ENCODE measurements at regions not wholly inside any gene's neighbourhood (a gene's known extent, or its start where the extent isn't known, plus 50 kb on each side); places are given as distances from the start of the nearest gene placed in this dataset.

GRCh38 chr2:192725991-192726390, 531.3 kb upstream of the TMEFF2 start:
- Histone ChIP-seq H3K36me3 (replicated peaks; ENCODE audit: low read depth, low read length) (no peaks in the 10 kb centered on the region), H3K79me2 (ENCODE audit: low read length) (no peaks in the 10 kb centered on the region), H3K27me3 (ENCODE audit: low read depth, low read length) (no peaks in the 10 kb centered on the region), H3K4me3 (ENCODE audit: low read length) (no peak overlapping the region), H3K4me1 (ENCODE audit: low read length) (no peaks in the 10 kb centered on the region), H4K20me1 (ENCODE audit: insufficient read depth, low read length) (no peaks in the 10 kb centered on the region), H3K27ac (ENCODE audit: low read length) (no peak overlapping the region), H3K4me2 (ENCODE audit: low read length) (no peak overlapping the region), H3K9ac (ENCODE audit: low read length) (no peak overlapping the region), H2AFZ (ENCODE audit: low read depth, low read length) (no peak overlapping the region), H3K9me3 (ENCODE audit: insufficient read depth, low read length) (no peaks in the 10 kb centered on the region)
- no peak for TF ChIP-seq EZH2phosphoT487 (IDR thresholded peaks at IDR 0.05; ENCODE audit: low read depth)
- TF ChIP-seq CTCF (IDR thresholded peaks at IDR 0.05; ENCODE audit: low read depth, low read length), result no peak

- no peak overlapping the region for H3K4me2 ChIP-seq (ENCODE audit: low read length)
- H3K27me3 ChIP-seq (ENCODE audit: low read depth, low read length), result no peaks in the 10 kb centered on the region
- H3K4me3 ChIP-seq (ENCODE audit: low read length), result no peak overlapping the region
- H3K79me2 ChIP-seq (ENCODE audit: low read length), result no peaks in the 10 kb centered on the region
- no peaks in the 10 kb centered on the region for H3K36me3 ChIP-seq (replicated peaks; ENCODE audit: low read depth, low read length)
- TF ChIP-seq EZH2phosphoT487 (IDR thresholded peaks at IDR 0.05; ENCODE audit: low read depth), result no peak
- TF ChIP-seq CTCF (IDR thresholded peaks at IDR 0.05; ENCODE audit: low read depth, low read length), result no peak
- H3K9me3 ChIP-seq (ENCODE audit: insufficient read depth, low read length), result no peaks in the 10 kb centered on the region
- H3K9ac ChIP-seq (ENCODE audit: low read length), result no peak overlapping the region
- H3K4me1 ChIP-seq (ENCODE audit: low read length), result no peaks in the 10 kb centered on the region
- H2AFZ ChIP-seq (ENCODE audit: low read depth, low read length), result no peak overlapping the region
- H3K27ac ChIP-seq (ENCODE audit: low read length), result no peak overlapping the region
- no peaks in the 10 kb centered on the region for H4K20me1 ChIP-seq (ENCODE audit: insufficient read depth, low read length)
Observed at GRCh38 chr2:192719629-192720028, 524.9 kb upstream of the TMEFF2 start.

- Histone ChIP-seq H3K9ac (ENCODE audit: low read length) (no peak overlapping the region), H3K4me3 (ENCODE audit: low read length) (no peak overlapping the region), H3K27me3 (ENCODE audit: low read depth, low read length) (no peaks in the 10 kb centered on the region), H4K20me1 (ENCODE audit: insufficient read depth, low read length) (no peaks in the 10 kb centered on the region), H3K79me2 (ENCODE audit: low read length) (no peaks in the 10 kb centered on the region), H2AFZ (ENCODE audit: low read depth, low read length) (no peak overlapping the region), H3K4me1 (ENCODE audit: low read length) (no peaks in the 10 kb centered on the region), H3K4me2 (ENCODE audit: low read length) (no peak overlapping the region), H3K9me3 (ENCODE audit: insufficient read depth, low read length) (no peaks in the 10 kb centered on the region), H3K36me3 (replicated peaks; ENCODE audit: low read depth, low read length) (no peaks in the 10 kb centered on the region), H3K27ac (ENCODE audit: low read length) (no peak overlapping the region)
- TF ChIP-seq CTCF (IDR thresholded peaks at IDR 0.05; ENCODE audit: low read depth, low read length) (no peak), EZH2phosphoT487 (IDR thresholded peaks at IDR 0.05; ENCODE audit: low read depth) (no peak)
Observed at GRCh38 chr2:192718340-192718739, 523.6 kb upstream of the TMEFF2 start.

GRCh38 chr2:192700934-192701333, 506.2 kb upstream of the TMEFF2 start:
- TF ChIP-seq EZH2phosphoT487 (IDR thresholded peaks at IDR 0.05; ENCODE audit: low read depth) (no peak), CTCF (IDR thresholded peaks at IDR 0.05; ENCODE audit: low read depth, low read length) (no peak)
- no peaks in the 10 kb centered on the region for H3K27me3 ChIP-seq (ENCODE audit: low read depth, low read length)
- H3K4me1 ChIP-seq (ENCODE audit: low read length), result peaks cover 4% of the 10 kb centered on the region; the same call in 1 of the 2 replicates
- H2AFZ ChIP-seq (ENCODE audit: low read depth, low read length), result no peak overlapping the region
- H3K27ac ChIP-seq (ENCODE audit: low read length), result no peak overlapping the region
- H3K4me3 ChIP-seq (ENCODE audit: low read length), result no peak overlapping the region
- H4K20me1 ChIP-seq (ENCODE audit: insufficient read depth, low read length), result no peaks in the 10 kb centered on the region
- H3K9me3 ChIP-seq (ENCODE audit: insufficient read depth, low read length), result no peaks in the 10 kb centered on the region
- H3K36me3 ChIP-seq (replicated peaks; ENCODE audit: low read depth, low read length), result no peaks in the 10 kb centered on the region
- no peak overlapping the region for H3K4me2 ChIP-seq (ENCODE audit: low read length)
- no peaks in the 10 kb centered on the region for H3K79me2 ChIP-seq (ENCODE audit: low read length)
- no peak overlapping the region for H3K9ac ChIP-seq (ENCODE audit: low read length)
